Parathyroid adenoma (tissue), 2 donors: ENCODE measurements at regions not wholly inside any gene's neighbourhood (a gene's known extent, or its start where the extent isn't known, plus 50 kb on each side); places are given as distances from the start of the nearest gene placed in this dataset.

Source experiments
- H2AFZ ChIP-seq: fragments of 300-600 bp; sonication (generic); one replicate; pipeline ENCODE4 v1.7.0; 2017; ENCODE audit warnings: antibody characterized with exemption, mild to moderate bottlenecking
- H3K27ac ChIP-seq: fragments of 300-600 bp; sonication (generic); one replicate; pipeline ENCODE4 v1.7.0; 2017
- H3K27me3 ChIP-seq: fragments of 300-600 bp; sonication (generic); one replicate; pipeline ENCODE4 v1.7.0; 2017; ENCODE audit warnings: low read length; ENCODE audit not compliant: control insufficient read depth, insufficient read depth
- H3K36me3 ChIP-seq: fragments of 300-600 bp; sonication (generic); one replicate; pipeline ENCODE4 v1.7.0; 2017; ENCODE audit warnings: low read length; ENCODE audit not compliant: control insufficient read depth, insufficient read depth
- H3K4me1 ChIP-seq: fragments of 300-600 bp; sonication (generic); one replicate; pipeline ENCODE4 v1.7.0; 2017; ENCODE audit warnings: control low read depth
- H3K4me2 ChIP-seq: fragments of 300-600 bp; sonication (generic); one replicate; pipeline ENCODE4 v1.7.0; 2017; ENCODE audit warnings: low read length
- H3K4me3 ChIP-seq: fragments of 300-600 bp; sonication (generic); one replicate; pipeline ENCODE4 v1.7.0; 2017; ENCODE audit warnings: low read depth, low read length
- H3K79me2 ChIP-seq: fragments of 300-600 bp; sonication (generic); one replicate; pipeline ENCODE4 v1.7.0; 2017; ENCODE audit warnings: control low read depth
- H3K9ac ChIP-seq: fragments of 300-600 bp; sonication (generic); one replicate; pipeline ENCODE4 v1.7.0; 2017; ENCODE audit warnings: mild to moderate bottlenecking
- H3K9me3 ChIP-seq: fragments of 300-600 bp; sonication (generic); one replicate; pipeline ENCODE4 v1.7.0; 2017; ENCODE audit warnings: low read length; ENCODE audit not compliant: control insufficient read depth
- TF ChIP-seq, protein P1 (sequence below): fragments of 300-600 bp; sonication (generic); IDR thresholded peaks from one replicate; pipeline ENCODE4 v1.7.0; 2017; ENCODE audit warnings: antibody characterized with exemption, mild to moderate bottlenecking
- donor health status: primary hyperparathyroidism.

DNA sequence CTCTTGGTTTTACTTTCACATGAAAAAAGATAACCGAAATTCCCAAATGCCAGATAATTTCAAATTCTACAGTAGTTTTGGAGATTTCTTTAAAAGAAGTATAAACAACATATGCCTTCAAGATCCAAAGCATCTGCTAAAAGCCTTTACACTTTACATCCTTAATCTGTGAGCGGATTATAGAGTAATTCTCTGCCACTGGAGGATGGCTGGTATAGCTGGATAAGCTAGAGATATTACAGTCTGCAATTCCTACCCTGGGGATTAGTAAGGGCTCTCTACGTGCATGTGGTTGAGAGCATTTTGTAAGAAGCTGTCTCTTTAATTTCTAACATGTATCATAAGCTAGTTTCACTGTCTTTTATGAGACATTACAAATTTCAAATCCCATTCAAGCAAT lies 240.3 kb upstream of the HMGA2 start:
- no peaks in the 10 kb centered on the region for H3K4me1 ChIP-seq
- H3K27ac ChIP-seq: no peak overlapping the region
- no peak overlapping the region for H3K4me2 ChIP-seq
- no peaks in the 10 kb centered on the region for H3K36me3 ChIP-seq
- no peaks in the 10 kb centered on the region for H3K79me2 ChIP-seq
- no peak overlapping the region for H3K9ac ChIP-seq
- no peaks in the 10 kb centered on the region for H3K9me3 ChIP-seq
- no peak overlapping the region for H3K4me3 ChIP-seq
- H3K27me3 ChIP-seq: no peaks in the 10 kb centered on the region
- H2AFZ ChIP-seq: no peak overlapping the region
- TF ChIP-seq, protein P1, sequence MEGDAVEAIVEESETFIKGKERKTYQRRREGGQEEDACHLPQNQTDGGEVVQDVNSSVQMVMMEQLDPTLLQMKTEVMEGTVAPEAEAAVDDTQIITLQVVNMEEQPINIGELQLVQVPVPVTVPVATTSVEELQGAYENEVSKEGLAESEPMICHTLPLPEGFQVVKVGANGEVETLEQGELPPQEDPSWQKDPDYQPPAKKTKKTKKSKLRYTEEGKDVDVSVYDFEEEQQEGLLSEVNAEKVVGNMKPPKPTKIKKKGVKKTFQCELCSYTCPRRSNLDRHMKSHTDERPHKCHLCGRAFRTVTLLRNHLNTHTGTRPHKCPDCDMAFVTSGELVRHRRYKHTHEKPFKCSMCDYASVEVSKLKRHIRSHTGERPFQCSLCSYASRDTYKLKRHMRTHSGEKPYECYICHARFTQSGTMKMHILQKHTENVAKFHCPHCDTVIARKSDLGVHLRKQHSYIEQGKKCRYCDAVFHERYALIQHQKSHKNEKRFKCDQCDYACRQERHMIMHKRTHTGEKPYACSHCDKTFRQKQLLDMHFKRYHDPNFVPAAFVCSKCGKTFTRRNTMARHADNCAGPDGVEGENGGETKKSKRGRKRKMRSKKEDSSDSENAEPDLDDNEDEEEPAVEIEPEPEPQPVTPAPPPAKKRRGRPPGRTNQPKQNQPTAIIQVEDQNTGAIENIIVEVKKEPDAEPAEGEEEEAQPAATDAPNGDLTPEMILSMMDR: no peak

DNA sequence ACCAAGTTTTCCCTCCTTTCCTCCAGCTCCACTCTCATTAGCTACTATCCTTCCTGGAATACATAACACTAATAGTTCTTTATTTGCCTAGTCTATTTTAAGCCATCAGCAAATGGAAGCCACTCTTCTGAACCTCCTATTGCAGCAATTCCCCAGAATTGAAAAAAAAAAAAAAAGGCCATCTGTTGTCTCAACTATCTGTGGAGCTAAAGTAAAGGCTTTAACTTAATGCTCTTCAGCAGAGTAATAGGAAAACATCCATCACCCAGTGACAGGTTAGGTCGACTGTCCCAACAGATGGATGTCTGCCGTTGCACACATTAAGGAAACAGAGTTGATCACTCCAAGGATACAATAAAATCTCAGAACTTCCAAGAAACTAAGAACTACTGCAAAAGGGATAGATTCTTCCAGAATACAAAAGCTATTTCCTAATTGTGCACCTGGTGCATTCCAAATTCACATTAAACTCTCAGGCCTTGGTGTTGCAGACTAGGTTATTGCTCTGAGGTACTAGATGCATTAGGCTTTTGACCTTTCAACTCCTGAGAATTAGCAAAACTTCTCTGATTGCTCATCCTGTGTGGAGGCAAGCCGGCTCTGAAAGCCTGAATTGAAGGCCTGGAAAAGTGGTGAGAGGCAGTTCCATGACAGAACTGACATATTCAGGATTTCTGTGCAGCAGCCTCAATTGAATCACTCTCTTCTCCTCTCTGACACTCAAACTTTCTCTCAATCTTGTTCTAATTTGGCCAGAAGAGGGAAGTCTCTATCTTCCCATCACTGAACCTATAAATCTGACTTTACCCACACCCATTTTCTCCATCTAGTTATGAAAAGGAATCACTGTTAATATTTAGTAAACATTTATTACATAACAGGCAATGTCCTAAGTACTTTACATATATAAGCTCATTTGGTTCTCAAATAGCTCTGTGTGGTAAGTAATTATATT lies 238.4 kb upstream of the HMGA2 start:
- H3K4me2 ChIP-seq: no peak overlapping the region
- H3K36me3 ChIP-seq: no peaks in the 10 kb centered on the region
- H3K9me3 ChIP-seq: no peaks in the 10 kb centered on the region
- H2AFZ ChIP-seq: no peak overlapping the region
- no peak overlapping the region for H3K4me3 ChIP-seq
- H3K9ac ChIP-seq: no peak overlapping the region
- H3K79me2 ChIP-seq: no peaks in the 10 kb centered on the region
- no peaks in the 10 kb centered on the region for H3K27me3 ChIP-seq
- no peak overlapping the region for H3K27ac ChIP-seq
- TF ChIP-seq, protein P1: no peak
- no peaks in the 10 kb centered on the region for H3K4me1 ChIP-seq

DNA sequence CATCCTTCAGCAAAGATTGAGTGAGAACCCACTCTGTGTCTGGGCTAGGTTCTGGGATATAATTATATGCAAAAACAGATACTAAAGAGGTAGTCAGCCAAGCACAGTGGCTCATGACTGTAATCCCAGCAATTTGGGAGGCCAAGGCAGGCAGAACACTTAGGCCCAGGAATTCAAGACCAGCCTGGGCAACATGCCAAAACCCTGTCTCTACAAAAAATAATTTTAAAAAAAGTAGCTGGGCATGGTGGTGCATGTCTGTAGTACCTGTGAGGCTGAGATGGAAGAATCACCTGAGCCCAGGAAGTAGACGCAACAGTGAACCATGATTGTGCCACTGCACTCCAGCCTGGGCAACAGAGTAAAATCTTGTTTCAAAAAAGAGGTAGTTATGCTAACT lies 237.5 kb upstream of the HMGA2 start:
- H3K36me3 ChIP-seq: no peaks in the 10 kb centered on the region
- no peaks in the 10 kb centered on the region for H3K79me2 ChIP-seq
- no peak overlapping the region for H3K9ac ChIP-seq
- no peak overlapping the region for H2AFZ ChIP-seq
- H3K4me3 ChIP-seq: no peak overlapping the region
- TF ChIP-seq, protein P1: no peak
- H3K9me3 ChIP-seq: no peaks in the 10 kb centered on the region
- H3K4me2 ChIP-seq: no peak overlapping the region
- no peaks in the 10 kb centered on the region for H3K4me1 ChIP-seq
- no peaks in the 10 kb centered on the region for H3K27me3 ChIP-seq
- H3K27ac ChIP-seq: no peak overlapping the region

DNA sequence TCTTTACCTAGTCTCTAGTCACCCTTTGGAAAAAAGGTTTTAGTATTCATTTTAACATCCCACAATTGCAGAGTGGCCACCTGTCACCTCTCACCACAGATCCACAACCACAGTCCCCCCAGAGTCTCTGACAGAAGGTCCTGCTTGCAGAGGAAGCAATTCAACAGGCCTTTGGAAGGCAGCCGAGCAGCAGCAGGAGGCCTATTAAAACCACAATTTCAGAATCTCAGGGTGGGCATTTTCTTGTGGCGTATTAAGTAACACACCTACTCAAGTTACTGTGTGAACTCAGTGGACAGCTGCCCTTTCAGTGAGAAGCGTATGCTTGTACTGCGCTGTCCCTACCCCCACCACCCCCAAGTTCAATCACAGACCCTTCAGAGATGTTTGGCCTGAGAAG lies 234.0 kb upstream of the HMGA2 start:
- Histone ChIP-seq H3K36me3 (no peaks in the 10 kb centered on the region), H2AFZ (no peak overlapping the region), H3K4me1 (no peaks in the 10 kb centered on the region), H3K79me2 (no peaks in the 10 kb centered on the region), H3K4me3 (no peak overlapping the region), H3K9ac (no peak overlapping the region), H3K4me2 (no peak overlapping the region), H3K9me3 (no peaks in the 10 kb centered on the region), H3K27ac (no peak overlapping the region), H3K27me3 (no peaks in the 10 kb centered on the region)
- TF ChIP-seq, protein P1: no peak

DNA sequence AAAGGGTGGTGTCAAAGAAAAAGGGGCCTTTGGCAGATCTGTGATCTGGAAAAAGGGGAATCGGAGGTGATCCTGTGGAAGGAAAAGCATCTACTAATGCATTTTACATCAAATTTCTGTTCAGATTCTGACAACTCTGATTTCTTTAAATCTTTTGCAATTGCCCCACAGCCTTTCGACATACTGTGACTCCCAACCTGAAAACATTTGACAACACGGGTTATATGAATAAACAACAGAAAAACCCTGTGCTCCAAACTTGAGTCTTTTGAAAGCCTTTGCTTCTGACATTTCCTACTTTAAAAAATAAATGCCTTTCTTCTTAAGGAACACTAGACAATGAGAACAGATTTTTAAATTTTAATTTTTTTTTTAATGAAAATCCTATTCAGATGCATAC lies 231.9 kb upstream of the HMGA2 start:
- Histone ChIP-seq H3K36me3 (no peaks in the 10 kb centered on the region), H3K27me3 (no peaks in the 10 kb centered on the region), H3K9me3 (no peaks in the 10 kb centered on the region), H3K4me1 (no peaks in the 10 kb centered on the region), H2AFZ (no peak overlapping the region), H3K9ac (no peak overlapping the region), H3K27ac (no peak overlapping the region), H3K4me3 (no peak overlapping the region), H3K4me2 (no peak overlapping the region), H3K79me2 (no peaks in the 10 kb centered on the region)
- TF ChIP-seq, protein P1: no peak
